ENCODE measurements at regions not wholly inside any gene's neighbourhood (a gene's known extent, or its start where the extent isn't known, plus 50 kb on each side); places are given as distances from the start of the nearest gene placed in this dataset.

GRCh38 chr5:89351222-89351621 is 468.2 kb upstream of the MEF2C start:
- H4K20me1 ChIP-seq (ENCODE audit: insufficient read depth, low read depth, low read length) = no peaks in the 10 kb centered on the region
- H3K27me3 ChIP-seq (ENCODE audit: low read length) = no peaks in the 10 kb centered on the region
- no peak overlapping the region for H3K27ac ChIP-seq (ENCODE audit: low read length)
- H3K4me3 ChIP-seq (ENCODE audit: low read length) = no peak overlapping the region
- no peak overlapping the region for H3K9ac ChIP-seq (ENCODE audit: low read length)
- no peaks in the 10 kb centered on the region for H3K9me3 ChIP-seq (ENCODE audit: low read length)
- H3K36me3 ChIP-seq (ENCODE audit: insufficient read depth, low read length) = no peaks in the 10 kb centered on the region
- DNase-seq = no peak
- H3K79me2 ChIP-seq (ENCODE audit: low read length) = no peaks in the 10 kb centered on the region
- no peaks in the 10 kb centered on the region for H3K9me2 ChIP-seq (replicated peaks; ENCODE audit: insufficient read depth, low read length)
- no peak overlapping the region for H3K4me2 ChIP-seq (ENCODE audit: low read depth, low read length, poor library complexity, severe bottlenecking)
- no peak overlapping the region for H2AFZ ChIP-seq (ENCODE audit: low read length)
- H3K4me1 ChIP-seq (ENCODE audit: low read length) = no peaks in the 10 kb centered on the region

- no peak overlapping the region for H3K27ac ChIP-seq (ENCODE audit: low read length)
- no peak overlapping the region for H3K4me3 ChIP-seq (ENCODE audit: low read length)
- no peaks in the 10 kb centered on the region for H3K4me1 ChIP-seq (ENCODE audit: low read length)
- no peak for DNase-seq
- no peak overlapping the region for H3K4me2 ChIP-seq (ENCODE audit: low read depth, low read length, poor library complexity, severe bottlenecking)
- H3K79me2 ChIP-seq (ENCODE audit: low read length) = no peaks in the 10 kb centered on the region
- no peaks in the 10 kb centered on the region for H3K9me3 ChIP-seq (ENCODE audit: low read length)
- H2AFZ ChIP-seq (ENCODE audit: low read length) = no peak overlapping the region
- H3K9me2 ChIP-seq (replicated peaks; ENCODE audit: insufficient read depth, low read length) = no peaks in the 10 kb centered on the region
- H3K9ac ChIP-seq (ENCODE audit: low read length) = no peak overlapping the region
- no peaks in the 10 kb centered on the region for H4K20me1 ChIP-seq (ENCODE audit: insufficient read depth, low read depth, low read length)
- no peaks in the 10 kb centered on the region for H3K36me3 ChIP-seq (ENCODE audit: insufficient read depth, low read length)
- no peaks in the 10 kb centered on the region; the same call in 1 of the 2 replicates for H3K27me3 ChIP-seq (ENCODE audit: low read length)
These were observed 467.7 kb upstream of the MEF2C start for GRCh38 chr5:89350684-89351083.

GRCh38 chr5:89349246-89349980 is 466.4 kb upstream of the MEF2C start:
- Histone ChIP-seq H2AFZ (ENCODE audit: low read length) (no peak overlapping the region), H3K27ac (ENCODE audit: low read length) (no peak overlapping the region), H3K9ac (ENCODE audit: low read length) (no peak overlapping the region), H3K4me3 (ENCODE audit: low read length) (no peak overlapping the region), H3K4me1 (ENCODE audit: low read length) (no peaks in the 10 kb centered on the region), H3K4me2 (ENCODE audit: low read depth, low read length, poor library complexity, severe bottlenecking) (no peak overlapping the region), H3K79me2 (ENCODE audit: low read length) (no peaks in the 10 kb centered on the region), H4K20me1 (ENCODE audit: insufficient read depth, low read depth, low read length) (no peaks in the 10 kb centered on the region), H3K9me3 (ENCODE audit: low read length) (no peaks in the 10 kb centered on the region), H3K9me2 (replicated peaks; ENCODE audit: insufficient read depth, low read length) (no peaks in the 10 kb centered on the region), H3K27me3 (ENCODE audit: low read length) (no peaks in the 10 kb centered on the region; the same call in 1 of the 2 replicates), H3K36me3 (ENCODE audit: insufficient read depth, low read length) (no peaks in the 10 kb centered on the region)
- DNase-seq = no peak

- H3K4me3 ChIP-seq (ENCODE audit: low read length) = no peak overlapping the region
- H3K27me3 ChIP-seq (ENCODE audit: low read length) = no peaks in the 10 kb centered on the region; the same call in 1 of the 2 replicates
- H3K4me1 ChIP-seq (ENCODE audit: low read length) = no peaks in the 10 kb centered on the region
- H3K27ac ChIP-seq (ENCODE audit: low read length) = no peak overlapping the region
- H3K9ac ChIP-seq (ENCODE audit: low read length) = no peak overlapping the region
- H3K79me2 ChIP-seq (ENCODE audit: low read length) = no peaks in the 10 kb centered on the region
- no peaks in the 10 kb centered on the region for H4K20me1 ChIP-seq (ENCODE audit: insufficient read depth, low read depth, low read length)
- H3K9me3 ChIP-seq (ENCODE audit: low read length) = no peaks in the 10 kb centered on the region
- no peak overlapping the region for H2AFZ ChIP-seq (ENCODE audit: low read length)
- DNase-seq = no peak
- H3K9me2 ChIP-seq (replicated peaks; ENCODE audit: insufficient read depth, low read length) = no peaks in the 10 kb centered on the region
- no peak overlapping the region for H3K4me2 ChIP-seq (ENCODE audit: low read depth, low read length, poor library complexity, severe bottlenecking)
- H3K36me3 ChIP-seq (ENCODE audit: insufficient read depth, low read length) = no peaks in the 10 kb centered on the region
These were observed 463.6 kb upstream of the MEF2C start for GRCh38 chr5:89346573-89346972.

GRCh38 chr5:89343666-89344065 is 460.7 kb upstream of the MEF2C start:
- Histone ChIP-seq H3K9ac (ENCODE audit: low read length) (no peak overlapping the region), H3K9me3 (ENCODE audit: low read length) (no peaks in the 10 kb centered on the region), H3K79me2 (ENCODE audit: low read length) (no peaks in the 10 kb centered on the region), H3K4me1 (ENCODE audit: low read length) (no peaks in the 10 kb centered on the region), H3K9me2 (replicated peaks; ENCODE audit: insufficient read depth, low read length) (no peaks in the 10 kb centered on the region), H3K36me3 (ENCODE audit: insufficient read depth, low read length) (no peaks in the 10 kb centered on the region), H3K4me2 (ENCODE audit: low read depth, low read length, poor library complexity, severe bottlenecking) (no peak overlapping the region), H3K4me3 (ENCODE audit: low read length) (no peak overlapping the region), H3K27me3 (ENCODE audit: low read length) (no peaks in the 10 kb centered on the region; the same call in 1 of the 2 replicates), H4K20me1 (ENCODE audit: insufficient read depth, low read depth, low read length) (no peaks in the 10 kb centered on the region), H3K27ac (ENCODE audit: low read length) (no peak overlapping the region), H2AFZ (ENCODE audit: low read length) (no peak overlapping the region)
- no peak for DNase-seq

- Histone ChIP-seq H3K36me3 (ENCODE audit: insufficient read depth, low read length) (no peaks in the 10 kb centered on the region), H3K4me1 (ENCODE audit: low read length) (no peaks in the 10 kb centered on the region), H3K9me3 (ENCODE audit: low read length) (no peaks in the 10 kb centered on the region), H3K27ac (ENCODE audit: low read length) (no peak overlapping the region), H3K4me3 (ENCODE audit: low read length) (no peak overlapping the region), H3K9ac (ENCODE audit: low read length) (no peak overlapping the region), H3K9me2 (replicated peaks; ENCODE audit: insufficient read depth, low read length) (no peaks in the 10 kb centered on the region), H4K20me1 (ENCODE audit: insufficient read depth, low read depth, low read length) (no peaks in the 10 kb centered on the region), H3K79me2 (ENCODE audit: low read length) (no peaks in the 10 kb centered on the region), H3K27me3 (ENCODE audit: low read length) (no peaks in the 10 kb centered on the region; the same call in 1 of the 2 replicates), H2AFZ (ENCODE audit: low read length) (no peak overlapping the region), H3K4me2 (ENCODE audit: low read depth, low read length, poor library complexity, severe bottlenecking) (no peak overlapping the region)
- no peak for DNase-seq
These were observed 459.3 kb upstream of the MEF2C start for GRCh38 chr5:89342106-89342876.

- Histone ChIP-seq H3K4me2 (ENCODE audit: low read depth, low read length, poor library complexity, severe bottlenecking) (no peak overlapping the region), H3K36me3 (ENCODE audit: insufficient read depth, low read length) (no peaks in the 10 kb centered on the region), H4K20me1 (ENCODE audit: insufficient read depth, low read depth, low read length) (no peaks in the 10 kb centered on the region), H3K9ac (ENCODE audit: low read length) (no peak overlapping the region), H3K79me2 (ENCODE audit: low read length) (no peaks in the 10 kb centered on the region), H3K9me2 (replicated peaks; ENCODE audit: insufficient read depth, low read length) (no peaks in the 10 kb centered on the region), H3K27me3 (ENCODE audit: low read length) (no peaks in the 10 kb centered on the region), H3K27ac (ENCODE audit: low read length) (no peak overlapping the region), H3K4me1 (ENCODE audit: low read length) (no peaks in the 10 kb centered on the region), H3K4me3 (ENCODE audit: low read length) (no peak overlapping the region), H3K9me3 (ENCODE audit: low read length) (no peaks in the 10 kb centered on the region), H2AFZ (ENCODE audit: low read length) (no peak overlapping the region)
- DNase-seq = no peak
These were observed 456.0 kb upstream of the MEF2C start for GRCh38 chr5:89338935-89339334.

- Histone ChIP-seq H3K4me3 (ENCODE audit: low read length) (no peak overlapping the region), H3K27me3 (ENCODE audit: low read length) (no peaks in the 10 kb centered on the region), H3K9me3 (ENCODE audit: low read length) (no peaks in the 10 kb centered on the region), H3K9me2 (replicated peaks; ENCODE audit: insufficient read depth, low read length) (no peaks in the 10 kb centered on the region), H3K4me2 (ENCODE audit: low read depth, low read length, poor library complexity, severe bottlenecking) (no peak overlapping the region), H3K79me2 (ENCODE audit: low read length) (no peaks in the 10 kb centered on the region), H3K36me3 (ENCODE audit: insufficient read depth, low read length) (no peaks in the 10 kb centered on the region), H4K20me1 (ENCODE audit: insufficient read depth, low read depth, low read length) (no peaks in the 10 kb centered on the region), H3K9ac (ENCODE audit: low read length) (no peak overlapping the region), H3K4me1 (ENCODE audit: low read length) (no peaks in the 10 kb centered on the region), H2AFZ (ENCODE audit: low read length) (no peak overlapping the region), H3K27ac (ENCODE audit: low read length) (no peak overlapping the region)
- no peak for DNase-seq
These were observed 453.1 kb upstream of the MEF2C start for GRCh38 chr5:89336111-89336510.

All from Karpas-422 (cell line).